GM19395 (cell line): ENCODE measurements at regions not wholly inside any gene's neighbourhood (a gene's known extent, or its start where the extent isn't known, plus 50 kb on each side); places are given as distances from the start of the nearest gene placed in this dataset.
"Not testable (repeated sequence)": the region's sequence is repeated elsewhere in the genome, so short reads cannot be mapped to it uniquely, and the experiment has no call there.

ENCODE experiments used
- ATAC-seq: cut with Tn5 transposase; IDR thresholded peaks from one replicate; pipeline ENCODE4 v1.9.1; 2021; ENCODE audit warnings: mild to moderate bottlenecking, moderate library complexity; ENCODE audit not compliant: unreplicated experiment

- ATAC-seq: no peak
Observed at GRCh38 chr15:59904450-59905135, 99.5 kb upstream of the FOXB1 start.

GRCh38 chr15:59896663-59897074 lies 107.4 kb upstream of the FOXB1 start:
- no peak for ATAC-seq

- ATAC-seq: no peak
Observed at GRCh38 chr15:59894835-59895234, 109.3 kb upstream of the FOXB1 start.

GRCh38 chr15:59892985-59893384 lies 111.1 kb upstream of the FOXB1 start:
- ATAC-seq: no peak

- not testable (repeated sequence) for ATAC-seq
Observed at GRCh38 chr15:59887870-59888269, 116.2 kb upstream of the FOXB1 start.

GRCh38 chr15:59887211-59887610 lies 116.9 kb upstream of the FOXB1 start:
- no peak for ATAC-seq

- no peak for ATAC-seq
Observed at GRCh38 chr15:59886441-59886840, 117.7 kb upstream of the FOXB1 start.

GRCh38 chr15:59885832-59886231 lies 118.3 kb upstream of the FOXB1 start:
- ATAC-seq: no peak

- no peak for ATAC-seq
Observed at GRCh38 chr15:59879506-59880265, 124.4 kb upstream of the FOXB1 start.

GRCh38 chr15:59876140-59876539 lies 128.0 kb upstream of the FOXB1 start:
- no peak for ATAC-seq

- no peak for ATAC-seq
Observed at GRCh38 chr15:59873644-59874272, 130.4 kb upstream of the FOXB1 start.

GRCh38 chr15:59867086-59867855 lies 136.8 kb upstream of the FOXB1 start:
- no peak for ATAC-seq

GRCh38 chr15:59866642-59867041 lies 137.5 kb upstream of the FOXB1 start:
- no peak for ATAC-seq

- ATAC-seq: no peak
Observed at GRCh38 chr15:59862191-59863155, 141.6 kb upstream of the FOXB1 start.

- ATAC-seq: no peak
Observed at GRCh38 chr15:59847968-59848367, 156.1 kb upstream of the FOXB1 start.

GRCh38 chr15:59845942-59846499 lies 156.9 kb upstream of the BNIP2 start:
- no peak for ATAC-seq

- no peak for ATAC-seq
Observed at GRCh38 chr15:59843609-59844008, 154.5 kb upstream of the BNIP2 start.

GRCh38 chr15:59841036-59841435 lies 151.9 kb upstream of the BNIP2 start:
- no peak for ATAC-seq

- ATAC-seq: no peak
Observed at GRCh38 chr15:59839906-59840305, 150.8 kb upstream of the BNIP2 start.

- ATAC-seq: no peak
Observed at GRCh38 chr15:59838900-59839299, 149.8 kb upstream of the BNIP2 start.
